SK-N-SH (cell line): ENCODE measurements at regions not wholly inside any gene's neighbourhood (a gene's known extent, or its start where the extent isn't known, plus 50 kb on each side); places are given as distances from the start of the nearest gene placed in this dataset.
"Not testable (repeated sequence)": the region's sequence is repeated elsewhere in the genome, so short reads cannot be mapped to it uniquely, and the experiment has no call there.

ENCODE experiments used
- FOXM1 ChIP-seq: IDR thresholded peaks from 2 replicates; pipeline ENCODE4 v1.4.0; 2012; ENCODE audit warnings: low read depth, mild to moderate bottlenecking
- TF ChIP-seq, protein P1 (sequence below): fragments of 200-600 bp; sonication (generic); IDR thresholded peaks from 2 replicates; pipeline ENCODE4 v1.6.1; 2017; ENCODE audit warnings: antibody characterized with exemption, mild to moderate bottlenecking, moderate library complexity
- TF ChIP-seq, protein P2 (sequence below): IDR thresholded peaks from 2 replicates; pipeline ENCODE4; 2012

DNA sequence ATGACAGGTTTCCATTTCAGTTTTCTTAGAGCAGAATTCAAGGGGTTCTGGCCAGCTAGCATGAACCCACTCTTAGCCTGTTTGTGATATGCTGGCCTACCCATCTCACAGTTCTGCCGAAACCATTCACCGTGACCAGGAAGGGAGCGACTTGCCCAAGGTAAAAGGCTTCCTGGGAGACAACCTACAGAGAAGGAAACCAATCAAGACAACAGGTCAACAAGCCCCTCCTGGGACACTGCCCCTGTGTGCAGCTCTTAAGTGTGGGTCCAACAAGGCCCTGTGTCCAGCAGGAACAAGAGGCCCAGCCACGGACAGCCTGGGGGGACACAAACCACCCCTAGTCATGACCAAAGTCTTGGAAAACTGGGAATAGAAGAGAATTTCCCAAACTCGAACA is 94.7 kb downstream of the SHANK2 start:
- TF ChIP-seq, protein P1, sequence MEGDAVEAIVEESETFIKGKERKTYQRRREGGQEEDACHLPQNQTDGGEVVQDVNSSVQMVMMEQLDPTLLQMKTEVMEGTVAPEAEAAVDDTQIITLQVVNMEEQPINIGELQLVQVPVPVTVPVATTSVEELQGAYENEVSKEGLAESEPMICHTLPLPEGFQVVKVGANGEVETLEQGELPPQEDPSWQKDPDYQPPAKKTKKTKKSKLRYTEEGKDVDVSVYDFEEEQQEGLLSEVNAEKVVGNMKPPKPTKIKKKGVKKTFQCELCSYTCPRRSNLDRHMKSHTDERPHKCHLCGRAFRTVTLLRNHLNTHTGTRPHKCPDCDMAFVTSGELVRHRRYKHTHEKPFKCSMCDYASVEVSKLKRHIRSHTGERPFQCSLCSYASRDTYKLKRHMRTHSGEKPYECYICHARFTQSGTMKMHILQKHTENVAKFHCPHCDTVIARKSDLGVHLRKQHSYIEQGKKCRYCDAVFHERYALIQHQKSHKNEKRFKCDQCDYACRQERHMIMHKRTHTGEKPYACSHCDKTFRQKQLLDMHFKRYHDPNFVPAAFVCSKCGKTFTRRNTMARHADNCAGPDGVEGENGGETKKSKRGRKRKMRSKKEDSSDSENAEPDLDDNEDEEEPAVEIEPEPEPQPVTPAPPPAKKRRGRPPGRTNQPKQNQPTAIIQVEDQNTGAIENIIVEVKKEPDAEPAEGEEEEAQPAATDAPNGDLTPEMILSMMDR: not testable (repeated sequence)
- TF ChIP-seq FOXM1: not testable (repeated sequence)
- TF ChIP-seq, protein P2, sequence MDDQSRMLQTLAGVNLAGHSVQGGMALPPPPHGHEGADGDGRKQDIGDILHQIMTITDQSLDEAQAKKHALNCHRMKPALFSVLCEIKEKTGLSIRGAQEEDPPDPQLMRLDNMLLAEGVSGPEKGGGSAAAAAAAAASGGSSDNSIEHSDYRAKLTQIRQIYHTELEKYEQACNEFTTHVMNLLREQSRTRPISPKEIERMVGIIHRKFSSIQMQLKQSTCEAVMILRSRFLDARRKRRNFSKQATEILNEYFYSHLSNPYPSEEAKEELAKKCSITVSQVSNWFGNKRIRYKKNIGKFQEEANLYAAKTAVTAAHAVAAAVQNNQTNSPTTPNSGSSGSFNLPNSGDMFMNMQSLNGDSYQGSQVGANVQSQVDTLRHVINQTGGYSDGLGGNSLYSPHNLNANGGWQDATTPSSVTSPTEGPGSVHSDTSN: not testable (repeated sequence)
